ENCODE measurements at regions not wholly inside any gene's neighbourhood (a gene's known extent, or its start where the extent isn't known, plus 50 kb on each side); places are given as distances from the start of the nearest gene placed in this dataset.

- intact Hi-C loops (cut with micrococcal nuclease) = no loop called here
- H3K36me3 Mint-ChIP-seq = no peaks in the 10 kb centered on the region
- DNase-seq = no peak
Observed at GRCh38 chr11:70500076-70500847, 101.9 kb downstream of the CTTN start.

GRCh38 chr11:70501051-70501901, 102.9 kb downstream of the CTTN start:
- intact Hi-C loops (cut with micrococcal nuclease) = no loop called here
- H3K27ac ChIP-seq (ENCODE audit: low read length) = no peak overlapping the region
- Mint-ChIP-seq H3K9me3 (no peaks in the 10 kb centered on the region), H3K4me1 (no peaks in the 10 kb centered on the region), H3K4me3 (no peak overlapping the region), H3K36me3 (no peaks in the 10 kb centered on the region), H3K27ac (no peak overlapping the region), H3K27me3 (ENCODE audit: low read depth in 2 of 2) (no peaks in the 10 kb centered on the region)
- no peaks in the 10 kb centered on the region for H3K9me3 ChIP-seq (ENCODE audit: control insufficient read depth, insufficient read depth, low read length)
- no peaks in the 10 kb centered on the region for H3K36me3 ChIP-seq (ENCODE audit: control insufficient read depth, insufficient read depth, low read length)
- H3K4me1 ChIP-seq (ENCODE audit: control insufficient read depth, insufficient read depth, low read length) = no peaks in the 10 kb centered on the region
- ATAC-seq (no peak), DNase-seq (no peak)
- TF ChIP-seq CTCF (IDR thresholded peaks at IDR 0.05) = no peak
- WGBS (ENCODE audit: insufficient coverage) = 90% methylated on average over 26 of the region's 26 CpGs
- no peak overlapping the region for H3K4me3 ChIP-seq (ENCODE audit: low read length)
- no peaks in the 10 kb centered on the region for H3K27me3 ChIP-seq (ENCODE audit: control insufficient read depth, insufficient read depth, low read length)

More at GRCh38 chr11:70500076-70500847, 101.9 kb downstream of the CTTN start:
- no peaks in the 10 kb centered on the region for H3K27me3 Mint-ChIP-seq (ENCODE audit: low read depth in 2 of 2)
- H3K4me1 Mint-ChIP-seq = no peaks in the 10 kb centered on the region
- Histone ChIP-seq H3K9me3 (ENCODE audit: control insufficient read depth, insufficient read depth, low read length) (no peaks in the 10 kb centered on the region), H3K36me3 (ENCODE audit: control insufficient read depth, insufficient read depth, low read length) (no peaks in the 10 kb centered on the region), H3K27me3 (ENCODE audit: control insufficient read depth, insufficient read depth, low read length) (no peaks in the 10 kb centered on the region), H3K27ac (ENCODE audit: low read length) (no peak overlapping the region), H3K4me3 (ENCODE audit: low read length) (no peak overlapping the region), H3K4me1 (ENCODE audit: control insufficient read depth, insufficient read depth, low read length) (no peaks in the 10 kb centered on the region)
- H3K9me3 Mint-ChIP-seq = no peaks in the 10 kb centered on the region
- ATAC-seq = no peak
- WGBS (ENCODE audit: insufficient coverage) = 92% methylated on average over 25 of the region's 25 CpGs
- TF ChIP-seq CTCF (IDR thresholded peaks at IDR 0.05) = no peak
- no peak overlapping the region for H3K27ac Mint-ChIP-seq
- H3K4me3 Mint-ChIP-seq = no peak overlapping the region

- DNase-seq (no peak), ATAC-seq (no peak)
- no peak for TF ChIP-seq CTCF (IDR thresholded peaks at IDR 0.05)
- Histone ChIP-seq H3K27me3 (ENCODE audit: control insufficient read depth, insufficient read depth, low read length) (no peaks in the 10 kb centered on the region), H3K9me3 (ENCODE audit: control insufficient read depth, insufficient read depth, low read length) (no peaks in the 10 kb centered on the region), H3K4me3 (ENCODE audit: low read length) (no peak overlapping the region), H3K36me3 (ENCODE audit: control insufficient read depth, insufficient read depth, low read length) (no peaks in the 10 kb centered on the region), H3K4me1 (ENCODE audit: control insufficient read depth, insufficient read depth, low read length) (no peaks in the 10 kb centered on the region), H3K27ac (ENCODE audit: low read length) (no peak overlapping the region)
- H3K4me1 Mint-ChIP-seq = no peaks in the 10 kb centered on the region
- no peaks in the 10 kb centered on the region for H3K36me3 Mint-ChIP-seq
- H3K9me3 Mint-ChIP-seq = no peaks in the 10 kb centered on the region
- WGBS (ENCODE audit: insufficient coverage) = 91% methylated on average over 18 of the region's 18 CpGs
- no peak overlapping the region for H3K4me3 Mint-ChIP-seq
- no peaks in the 10 kb centered on the region for H3K27me3 Mint-ChIP-seq (ENCODE audit: low read depth in 2 of 2)
- intact Hi-C loops (cut with micrococcal nuclease) = no loop called here
- no peak overlapping the region for H3K27ac Mint-ChIP-seq
Observed at GRCh38 chr11:70501933-70502540, 103.7 kb downstream of the CTTN start.
